ENCODE measurements at regions not wholly inside any gene's neighbourhood (a gene's known extent, or its start where the extent isn't known, plus 50 kb on each side); places are given as distances from the start of the nearest gene placed in this dataset.

DNA sequence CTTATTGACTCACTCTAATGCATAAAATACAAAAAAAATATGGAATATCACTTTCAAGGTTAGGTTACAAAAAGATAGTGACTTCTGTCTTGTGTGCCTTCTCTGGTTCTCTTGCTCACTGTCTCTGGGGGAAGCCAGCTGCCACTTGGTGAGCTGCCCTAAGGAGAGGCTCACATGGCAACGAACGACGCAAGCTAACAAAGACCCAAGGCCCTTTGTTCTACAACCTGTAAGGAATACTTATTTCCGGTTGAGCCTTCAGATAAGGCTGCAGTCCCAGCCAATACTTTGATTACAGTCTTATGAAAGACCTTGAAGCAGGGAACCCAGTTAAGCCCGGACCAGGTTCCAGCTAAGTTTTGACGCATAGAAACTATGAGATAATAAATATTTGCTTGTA is 242.4 kb upstream of the TBX3 start:
- DNase-seq (ENCODE audit: low spot score), result no peak
- TF ChIP-seq, protein P1, sequence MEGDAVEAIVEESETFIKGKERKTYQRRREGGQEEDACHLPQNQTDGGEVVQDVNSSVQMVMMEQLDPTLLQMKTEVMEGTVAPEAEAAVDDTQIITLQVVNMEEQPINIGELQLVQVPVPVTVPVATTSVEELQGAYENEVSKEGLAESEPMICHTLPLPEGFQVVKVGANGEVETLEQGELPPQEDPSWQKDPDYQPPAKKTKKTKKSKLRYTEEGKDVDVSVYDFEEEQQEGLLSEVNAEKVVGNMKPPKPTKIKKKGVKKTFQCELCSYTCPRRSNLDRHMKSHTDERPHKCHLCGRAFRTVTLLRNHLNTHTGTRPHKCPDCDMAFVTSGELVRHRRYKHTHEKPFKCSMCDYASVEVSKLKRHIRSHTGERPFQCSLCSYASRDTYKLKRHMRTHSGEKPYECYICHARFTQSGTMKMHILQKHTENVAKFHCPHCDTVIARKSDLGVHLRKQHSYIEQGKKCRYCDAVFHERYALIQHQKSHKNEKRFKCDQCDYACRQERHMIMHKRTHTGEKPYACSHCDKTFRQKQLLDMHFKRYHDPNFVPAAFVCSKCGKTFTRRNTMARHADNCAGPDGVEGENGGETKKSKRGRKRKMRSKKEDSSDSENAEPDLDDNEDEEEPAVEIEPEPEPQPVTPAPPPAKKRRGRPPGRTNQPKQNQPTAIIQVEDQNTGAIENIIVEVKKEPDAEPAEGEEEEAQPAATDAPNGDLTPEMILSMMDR (IDR thresholded peaks at IDR 0.05; ENCODE audit: extremely low read depth, missing control alignments), result no peak

DNA sequence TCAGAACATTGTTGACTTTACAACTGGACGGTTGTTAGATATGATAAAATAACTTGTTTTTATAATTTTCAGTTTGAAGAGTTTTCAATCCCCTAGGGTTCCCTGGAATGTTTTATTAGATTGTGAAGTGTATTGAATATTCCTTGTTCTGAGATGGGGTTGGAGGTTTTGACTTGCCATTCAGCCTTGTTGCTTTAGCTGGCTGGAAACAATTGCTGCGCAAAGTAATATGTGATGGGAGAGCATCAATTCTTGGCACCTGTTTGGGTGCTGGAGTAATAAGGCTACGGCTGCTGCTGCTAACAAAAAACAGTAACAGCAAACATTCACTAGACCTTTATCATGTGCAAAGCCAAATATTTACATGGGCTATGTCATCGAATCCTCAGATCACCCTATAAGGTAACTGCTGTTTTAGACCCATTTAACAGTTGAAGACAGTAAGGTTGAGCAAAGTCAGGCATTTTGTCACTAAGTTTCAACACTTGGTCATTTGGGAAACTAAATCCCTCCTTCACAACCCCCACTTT is 241.0 kb upstream of the TBX3 start:
- no peak for DNase-seq (ENCODE audit: low spot score)
- TF ChIP-seq, protein P1 (IDR thresholded peaks at IDR 0.05; ENCODE audit: extremely low read depth, missing control alignments), result no peak

DNA sequence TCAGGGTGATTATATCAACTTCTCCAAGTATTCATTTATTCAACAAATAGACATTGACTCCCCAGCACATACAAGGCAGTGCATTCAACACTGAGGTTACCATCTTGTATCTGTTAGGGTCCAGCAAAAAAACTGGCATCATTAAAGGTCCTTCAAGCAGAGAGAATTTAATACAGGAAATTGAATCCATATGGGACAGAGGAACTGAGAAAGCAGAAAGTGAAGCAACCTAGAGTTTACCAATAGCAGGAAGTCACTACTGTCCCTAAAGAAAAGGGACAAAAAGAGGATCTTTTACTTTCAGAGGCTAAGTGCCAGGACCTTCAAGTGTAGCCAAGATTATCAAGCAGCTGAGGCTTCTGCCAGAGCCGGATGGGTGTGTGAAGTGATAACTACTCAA is 237.8 kb upstream of the TBX3 start:
- TF ChIP-seq, protein P1 (IDR thresholded peaks at IDR 0.05; ENCODE audit: extremely low read depth, missing control alignments), result no peak
- DNase-seq (ENCODE audit: low spot score), result no peak

DNA sequence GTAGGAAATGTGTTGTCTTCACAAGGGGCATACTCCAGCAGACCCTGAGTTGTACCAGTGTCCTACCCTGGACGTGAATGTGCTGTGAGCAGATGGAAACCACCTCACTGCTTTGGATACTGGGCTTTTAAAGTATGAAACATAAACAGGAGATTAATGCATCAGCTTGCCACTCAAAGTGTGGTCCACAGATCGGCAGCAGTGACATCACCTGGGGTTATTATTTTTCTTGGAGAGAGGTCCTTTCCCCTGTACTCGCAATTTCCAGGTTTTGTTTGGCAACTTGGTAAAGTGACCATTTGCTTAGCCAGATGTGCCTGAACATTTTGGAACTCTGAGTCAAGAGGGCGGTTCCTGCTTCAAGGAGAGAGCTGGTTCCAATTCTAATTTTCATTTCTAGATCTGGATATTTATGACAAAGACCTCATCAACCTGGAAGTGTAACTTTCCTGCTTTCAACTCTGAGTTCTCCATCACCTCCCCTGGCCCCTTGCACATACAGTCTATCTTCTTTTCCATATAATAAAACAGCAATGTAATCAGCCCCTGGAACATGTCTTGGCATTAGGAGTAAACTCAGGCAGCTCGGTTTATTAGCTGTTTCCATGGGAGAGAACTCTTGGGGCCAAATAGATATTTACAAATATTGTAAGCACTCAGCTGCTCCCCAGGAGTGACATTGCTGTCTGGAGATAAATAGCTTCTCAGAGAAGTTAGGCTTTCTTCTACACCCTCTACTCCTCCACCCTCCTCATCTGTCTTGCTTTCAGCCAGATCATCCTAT is 237.0 kb upstream of the TBX3 start:
- DNase-seq (ENCODE audit: low spot score), result no peak
- TF ChIP-seq, protein P1 (IDR thresholded peaks at IDR 0.05; ENCODE audit: extremely low read depth, missing control alignments), result no peak

DNA sequence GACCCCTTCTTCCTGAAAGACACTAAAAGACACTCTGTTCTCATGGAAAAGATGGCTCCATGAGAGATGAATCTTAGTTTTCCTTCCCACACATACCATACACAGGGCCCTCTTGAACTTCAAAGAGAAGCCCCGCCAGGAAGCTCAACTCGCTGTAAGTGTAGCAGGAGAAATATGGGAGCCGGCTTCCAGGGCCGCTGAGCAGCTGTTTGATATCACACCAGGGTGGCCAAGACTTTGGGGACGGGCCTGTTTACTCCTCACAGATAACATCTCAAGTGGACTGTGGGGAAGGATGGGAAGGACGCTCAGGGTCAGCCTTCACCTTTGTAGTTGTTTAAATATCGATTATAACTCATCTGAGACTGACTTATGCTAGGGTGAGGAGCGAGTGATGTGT is 235.5 kb upstream of the TBX3 start:
- DNase-seq (ENCODE audit: low spot score), result no peak
- TF ChIP-seq, protein P1 (IDR thresholded peaks at IDR 0.05; ENCODE audit: extremely low read depth, missing control alignments), result no peak

DNA sequence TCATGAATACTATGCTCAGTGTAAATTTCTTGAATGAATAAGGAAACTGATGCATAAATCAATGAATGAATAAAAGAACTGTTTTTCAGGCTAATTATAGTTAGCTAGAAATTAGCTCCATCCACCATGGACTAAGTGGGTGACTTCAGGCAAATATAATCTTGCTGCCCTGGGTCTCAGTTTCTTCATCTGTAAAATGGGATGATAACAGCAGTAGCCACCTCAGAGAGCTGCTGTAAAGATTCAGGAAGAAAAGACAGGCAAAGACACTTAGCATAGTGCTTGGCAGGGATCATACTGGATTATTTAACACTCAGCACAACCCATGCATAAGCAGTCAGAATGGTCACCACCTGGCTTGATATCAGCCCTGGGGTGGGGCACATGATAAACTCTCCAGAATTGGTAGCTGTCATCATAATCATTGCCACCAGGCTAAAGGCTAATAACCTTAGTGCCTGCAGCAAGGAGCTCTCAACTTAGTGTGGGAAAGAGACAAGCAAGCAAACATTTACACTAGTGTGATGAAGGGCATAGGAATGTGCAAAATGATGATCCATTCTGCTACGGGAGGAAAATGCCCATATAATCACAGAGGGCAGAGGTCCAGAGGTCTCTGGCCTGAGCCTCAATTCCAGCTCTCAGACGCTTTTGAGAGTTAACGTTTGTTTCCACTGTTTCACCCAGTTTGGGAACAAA is 234.7 kb upstream of the TBX3 start:
- TF ChIP-seq, protein P1 (IDR thresholded peaks at IDR 0.05; ENCODE audit: extremely low read depth, missing control alignments), result no peak

DNA sequence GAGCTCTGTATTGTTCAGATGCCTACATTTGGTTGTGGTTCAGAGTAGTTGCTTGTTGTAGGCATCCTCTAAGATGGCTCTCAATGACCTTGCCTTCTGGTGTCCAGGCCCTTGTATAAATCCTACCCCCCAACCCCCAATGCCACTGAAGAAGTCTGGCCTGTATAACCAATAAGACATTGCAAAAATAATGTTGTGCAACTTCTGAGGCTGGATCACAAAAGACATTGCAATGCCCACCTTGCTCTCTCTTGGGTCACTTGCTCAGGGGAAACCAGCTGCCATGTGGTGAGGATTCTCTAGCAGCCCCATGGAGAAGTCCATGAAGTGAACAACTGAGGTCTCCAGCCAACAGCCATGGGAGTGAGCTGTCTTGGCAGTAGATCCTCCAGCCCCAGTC is 234.0 kb upstream of the TBX3 start:
- TF ChIP-seq, protein P1 (IDR thresholded peaks at IDR 0.05; ENCODE audit: extremely low read depth, missing control alignments), result no peak
- DNase-seq (ENCODE audit: low spot score), result no peak

More for the DNA sequence above, 234.7 kb upstream of the TBX3 start:
- no peak for DNase-seq (ENCODE audit: low spot score)

Measured in GM20000 (cell line).